GM18520 (cell line): ENCODE measurements at regions not wholly inside any gene's neighbourhood (a gene's known extent, or its start where the extent isn't known, plus 50 kb on each side); places are given as distances from the start of the nearest gene placed in this dataset.
"Not testable (repeated sequence)": the region's sequence is repeated elsewhere in the genome, so short reads cannot be mapped to it uniquely, and the experiment has no call there.

ENCODE experiments used
- ATAC-seq: cut with Tn5 transposase; IDR thresholded peaks from one replicate; pipeline ENCODE4 v1.9.1; 2021; ENCODE audit not compliant: unreplicated experiment

DNA sequence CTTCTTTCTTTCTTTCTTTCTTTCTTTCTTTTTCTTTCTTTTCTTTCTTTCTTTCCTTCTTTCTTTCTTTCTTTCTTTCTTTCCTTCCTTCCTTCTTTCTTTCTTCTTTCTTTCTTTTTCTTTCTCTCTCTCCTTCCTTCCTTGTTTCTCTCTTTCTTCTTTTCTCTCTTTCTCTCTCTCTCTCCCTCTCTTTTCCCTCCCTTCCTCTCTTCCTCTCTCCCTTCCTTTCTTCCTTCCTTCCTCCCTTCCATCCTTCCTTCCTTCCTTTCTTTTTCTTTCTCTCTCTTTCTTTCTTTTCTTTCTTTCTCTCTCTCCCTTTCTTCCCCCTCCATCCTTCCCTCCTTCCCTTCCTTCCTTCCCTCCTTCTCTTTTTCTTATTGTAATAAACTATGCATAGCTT lies 105.5 kb downstream of the ZBTB18 start:
- ATAC-seq = not testable (repeated sequence)

DNA sequence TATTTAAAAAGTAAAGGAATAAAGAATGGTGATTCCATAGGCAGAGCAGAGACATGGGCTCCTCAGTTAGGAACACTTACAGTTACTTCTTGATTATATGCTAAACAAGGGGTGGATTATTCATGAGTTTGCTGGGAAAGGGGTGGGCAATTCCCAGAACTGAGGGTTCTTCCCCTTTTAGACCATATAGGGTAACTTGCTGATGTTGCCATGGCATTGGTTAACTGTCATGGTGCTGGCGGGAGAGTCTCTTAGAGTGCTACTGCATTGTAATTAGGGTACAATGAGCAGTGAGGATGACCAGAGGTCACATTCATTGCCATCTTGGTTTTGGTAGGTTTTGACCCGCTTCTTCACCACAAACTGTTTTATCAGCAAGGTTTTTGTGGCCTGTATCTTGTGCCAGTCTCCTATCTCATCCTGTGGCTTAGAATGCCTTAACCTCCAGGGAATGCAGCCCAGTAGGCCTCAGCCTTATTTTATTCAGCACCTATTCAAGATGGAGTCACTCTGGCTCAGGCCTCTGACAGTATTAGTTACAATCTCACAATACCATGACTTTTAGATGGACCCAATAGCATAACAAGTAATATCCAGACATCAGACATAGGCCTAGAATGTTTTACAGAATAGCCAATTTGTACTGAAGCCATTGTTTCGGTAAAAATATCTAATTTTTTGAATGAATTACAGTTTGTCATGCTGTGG lies 106.8 kb downstream of the ZBTB18 start:
- no peak for ATAC-seq

DNA sequence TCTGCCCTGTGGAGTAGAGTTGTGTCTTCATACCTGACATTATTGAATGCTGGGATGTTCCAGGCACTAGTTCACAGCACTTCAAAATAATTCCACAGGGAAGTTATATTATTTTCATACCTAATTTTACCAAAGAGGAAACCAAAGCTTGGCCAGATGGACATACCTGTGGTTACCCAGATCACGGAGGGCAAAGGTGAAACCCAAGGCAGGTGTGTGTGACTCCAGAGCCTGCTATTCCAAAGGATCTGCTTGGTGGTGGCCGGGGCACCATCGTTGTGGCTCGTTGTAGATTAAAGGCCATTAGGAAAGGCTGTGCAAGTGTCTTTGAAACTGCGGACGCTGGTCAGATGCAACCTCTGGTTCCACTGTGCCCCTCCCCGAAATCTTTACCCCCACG lies 108.6 kb downstream of the ZBTB18 start:
- ATAC-seq = no peak

- no peak for ATAC-seq
Observed at GRCh38 chr1:244160455-244161235, 109.6 kb downstream of the ZBTB18 start.

DNA sequence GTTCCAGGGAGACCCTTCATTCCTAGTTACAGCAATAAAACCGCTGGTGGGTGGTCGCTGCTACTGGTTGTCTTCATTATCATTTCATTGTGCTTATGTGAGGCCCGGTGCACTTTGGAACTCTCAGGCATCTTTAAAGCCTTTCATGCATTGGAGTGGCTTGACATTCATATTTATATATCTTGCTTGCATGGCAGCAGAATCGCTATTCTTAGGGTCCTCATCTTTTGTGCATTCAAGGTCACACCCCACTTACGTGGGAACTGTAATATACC lies 110.1 kb downstream of the ZBTB18 start:
- ATAC-seq = no peak

DNA sequence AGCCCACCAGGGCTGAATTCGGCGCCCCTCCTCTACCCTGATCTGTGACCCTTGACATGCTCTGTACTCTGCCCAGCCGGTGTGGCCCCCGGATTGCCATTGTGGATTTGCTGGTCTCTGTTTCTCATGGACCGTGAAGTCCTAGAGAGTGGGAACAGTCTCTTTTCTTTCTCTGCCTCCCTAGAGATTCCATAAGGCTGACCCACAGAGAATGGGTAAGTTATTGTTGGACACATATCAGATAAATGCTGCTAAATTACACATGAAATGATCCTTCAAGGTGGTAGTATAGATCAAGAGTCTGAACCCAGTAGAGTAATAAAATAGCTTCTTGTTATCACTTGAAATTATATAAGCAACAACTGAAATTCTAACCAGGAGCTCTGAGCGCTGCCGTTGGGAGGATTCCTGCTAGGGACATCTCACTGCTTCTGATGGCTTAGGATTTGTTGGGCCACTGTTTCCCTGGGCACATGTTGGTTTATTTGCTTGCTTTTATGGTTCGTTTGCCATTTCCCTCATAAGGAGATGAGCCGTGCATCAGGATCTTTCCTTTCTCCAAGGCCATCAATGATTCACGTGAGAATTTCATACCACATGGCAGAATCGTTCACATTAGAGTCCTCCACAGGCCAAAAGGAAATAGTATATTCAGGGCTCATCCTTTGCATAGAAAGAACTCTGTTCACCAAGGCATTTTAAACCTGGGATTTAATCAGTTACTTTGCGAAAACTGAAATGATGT lies 111.9 kb downstream of the ZBTB18 start:
- ATAC-seq = no peak

DNA sequence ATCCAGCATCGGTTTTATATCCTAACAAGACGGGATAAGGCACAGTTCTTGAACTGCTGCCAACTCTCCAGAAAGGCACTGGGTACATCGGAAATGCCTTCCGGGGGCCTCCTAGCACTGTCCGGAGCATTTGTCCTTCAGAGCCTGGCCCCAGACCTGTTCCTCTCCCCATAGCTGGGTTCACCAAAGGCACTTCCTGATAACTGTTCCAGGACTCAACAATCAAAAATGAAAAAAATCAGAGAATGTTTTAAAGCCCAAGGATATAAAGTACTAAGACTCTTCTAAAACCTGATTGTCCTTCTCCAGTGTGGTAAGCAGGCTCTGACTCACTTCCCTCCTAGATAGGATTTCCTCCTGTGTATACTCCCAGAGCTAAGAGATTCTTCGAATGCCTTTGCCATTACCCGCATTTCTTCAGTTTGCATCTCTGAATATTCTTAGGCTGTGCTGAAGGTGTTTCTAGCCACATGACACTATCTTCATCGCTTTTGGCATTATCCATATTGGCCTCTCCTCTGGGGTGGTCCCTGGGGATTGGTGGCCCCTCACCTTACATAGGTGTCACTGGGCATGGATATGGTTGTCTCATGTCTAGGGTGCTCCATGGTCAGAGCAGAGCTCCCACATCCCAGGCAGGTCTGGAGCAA lies 112.9 kb downstream of the ZBTB18 start:
- no peak for ATAC-seq

- no peak for ATAC-seq
Observed at GRCh38 chr1:244164511-244164890, 113.4 kb downstream of the ZBTB18 start.

- ATAC-seq = no peak
Observed at GRCh38 chr1:244165021-244165420, 113.9 kb downstream of the ZBTB18 start.

- ATAC-seq = no peak
Observed at GRCh38 chr1:244165701-244166100, 114.6 kb downstream of the ZBTB18 start.

- no peak for ATAC-seq
Observed at GRCh38 chr1:244171241-244171985, 120.3 kb downstream of the ZBTB18 start.

GRCh38 chr1:244173240-244173639 lies 122.2 kb downstream of the ZBTB18 start:
- no peak for ATAC-seq

- ATAC-seq = no peak
Observed at GRCh38 chr1:244173769-244174168, 122.7 kb downstream of the ZBTB18 start.

DNA sequence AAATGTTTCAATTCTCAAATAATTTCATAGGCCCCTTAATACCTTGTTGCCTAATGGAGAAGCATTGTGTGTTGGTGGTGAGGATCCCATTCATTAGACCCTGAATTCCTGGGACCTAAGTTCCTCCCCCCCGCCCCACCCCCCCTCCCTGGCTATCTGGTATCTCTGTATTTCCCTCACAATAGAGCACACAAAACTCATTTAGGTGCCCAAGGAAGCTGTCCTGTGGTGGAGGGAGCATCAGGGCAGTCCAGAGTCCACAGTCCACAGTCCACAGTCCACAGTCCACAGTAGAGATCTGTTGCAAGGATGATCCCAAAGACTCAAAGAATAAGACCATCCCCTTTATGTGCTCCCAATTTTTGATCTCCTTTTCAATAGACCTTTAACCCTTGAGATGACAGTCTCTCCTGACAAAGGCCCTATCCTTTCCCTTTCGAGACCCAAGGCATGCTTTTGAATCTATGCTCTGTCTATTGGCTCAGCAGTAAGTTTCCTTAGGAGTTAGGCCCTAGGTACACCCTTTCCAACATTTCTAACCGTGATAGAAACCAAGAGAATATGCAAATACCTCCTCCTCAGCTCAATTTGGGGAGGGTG lies 123.9 kb downstream of the ZBTB18 start:
- ATAC-seq = no peak

- no peak for ATAC-seq
Observed at GRCh38 chr1:244176201-244176600, 125.1 kb downstream of the ZBTB18 start.

DNA sequence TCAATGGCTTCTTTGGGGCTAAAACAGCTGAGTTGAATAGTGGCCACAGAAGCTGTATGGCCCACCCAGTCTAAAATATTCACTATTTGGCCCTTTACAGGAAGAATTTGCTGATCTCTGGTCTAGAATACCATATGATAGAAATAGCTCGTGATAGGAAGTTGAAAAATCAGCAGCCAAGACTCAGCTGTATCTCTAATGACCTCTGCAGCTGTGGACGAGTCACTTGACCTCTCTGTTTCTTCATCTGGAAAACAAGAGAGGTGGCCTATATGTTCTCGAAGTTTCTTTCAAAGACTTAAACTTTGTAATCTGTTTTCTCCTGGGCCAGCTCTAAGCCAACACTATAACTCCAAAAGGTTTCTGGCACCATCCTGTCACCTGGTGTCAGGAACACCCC lies 129.2 kb downstream of the ZBTB18 start:
- ATAC-seq = no peak

- no peak for ATAC-seq
Observed at GRCh38 chr1:244181867-244182266, 130.8 kb downstream of the ZBTB18 start.

- no peak for ATAC-seq
Observed at GRCh38 chr1:244183037-244183436, 132.0 kb downstream of the ZBTB18 start.

- ATAC-seq = no peak
Observed at GRCh38 chr1:244186372-244186771, 135.3 kb downstream of the ZBTB18 start.

DNA sequence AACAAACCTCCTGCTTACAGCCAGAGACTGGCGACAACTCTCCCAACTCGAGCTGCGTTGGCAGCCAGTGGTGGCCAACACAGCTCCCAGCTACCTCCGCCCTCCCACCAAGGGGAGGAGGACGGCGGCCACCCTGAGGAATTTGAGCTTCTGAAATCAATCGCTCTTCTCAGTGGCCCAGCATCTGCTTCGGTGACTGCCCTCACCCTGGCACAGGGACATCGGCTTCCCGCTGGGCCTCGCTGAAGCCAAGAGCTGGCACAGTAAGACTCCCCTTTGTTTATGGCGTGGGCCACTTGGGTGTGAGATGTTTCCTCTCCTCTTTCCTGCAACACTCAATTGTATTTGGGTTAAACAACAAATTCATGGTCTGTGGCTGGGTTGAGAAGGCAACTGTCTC lies 136.2 kb downstream of the ZBTB18 start:
- ATAC-seq = no peak

DNA sequence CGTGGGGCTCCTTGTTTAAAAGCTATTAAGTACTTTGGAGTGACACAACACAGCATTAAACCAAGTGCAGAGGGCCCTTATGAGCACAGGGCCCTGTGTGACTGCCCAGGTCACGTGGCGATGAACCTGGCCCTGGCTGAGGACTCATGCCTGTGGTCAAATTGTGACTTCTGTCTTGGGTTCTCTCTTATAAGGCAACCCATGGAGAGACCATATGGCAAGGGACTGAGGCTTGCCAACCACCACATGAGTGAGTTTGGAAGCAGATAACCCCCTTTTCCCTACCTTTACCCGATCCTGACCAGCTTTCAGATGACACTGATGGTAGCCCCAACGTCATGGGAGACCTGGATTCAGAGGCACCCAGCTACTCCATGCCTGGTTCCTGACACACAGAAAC lies 140.5 kb downstream of the ZBTB18 start:
- no peak for ATAC-seq
